ENCODE measurements at regions not wholly inside any gene's neighbourhood (a gene's known extent, or its start where the extent isn't known, plus 50 kb on each side); places are given as distances from the start of the nearest gene placed in this dataset.

DNA sequence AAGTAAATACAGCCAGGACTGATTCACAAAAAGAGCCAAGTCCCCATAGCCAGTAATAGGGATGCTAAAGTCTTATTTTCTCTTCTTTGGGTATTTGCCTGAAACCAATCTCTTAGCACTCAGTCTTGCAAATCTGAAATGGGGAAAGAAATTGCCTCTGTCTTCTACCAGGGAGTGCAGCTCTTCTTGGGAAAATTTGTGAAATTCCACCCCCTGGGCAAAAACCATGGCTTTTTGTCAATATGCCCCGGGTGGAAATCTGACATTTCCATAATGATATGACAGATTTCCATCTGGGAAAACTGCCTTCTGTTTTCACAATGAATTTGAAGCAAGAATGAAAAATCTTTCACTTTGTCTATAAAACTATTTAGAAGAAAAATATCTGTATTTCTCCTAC lies 628.1 kb downstream of the BCL11A start:
- no peak for ATAC-seq
- DNase-seq = no peak
- intact Hi-C loops (cut with DNase I, micrococcal nuclease) = no loop called here

DNA sequence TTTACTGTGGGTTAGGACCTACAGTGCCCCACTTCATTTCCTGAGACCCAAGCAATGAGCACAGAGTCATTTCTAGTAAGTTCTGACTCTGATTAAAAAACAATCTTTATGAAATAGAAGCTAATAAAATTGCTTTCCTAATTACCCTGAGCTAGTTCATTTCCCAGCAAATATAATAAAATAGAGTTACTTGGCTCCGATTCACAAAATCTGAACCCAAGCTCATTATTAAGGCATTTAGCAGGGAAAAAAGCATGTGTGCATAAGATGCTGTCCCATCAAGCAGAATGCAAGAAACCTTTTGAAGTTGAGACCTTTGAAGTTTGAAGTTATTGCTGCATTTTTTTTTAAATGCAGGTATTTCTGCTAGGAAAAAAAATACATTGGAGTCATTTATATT lies 629.1 kb downstream of the BCL11A start:
- no peak for ATAC-seq
- DNase-seq = no peak
- intact Hi-C loops (cut with DNase I, micrococcal nuclease) = no loop called here

DNA sequence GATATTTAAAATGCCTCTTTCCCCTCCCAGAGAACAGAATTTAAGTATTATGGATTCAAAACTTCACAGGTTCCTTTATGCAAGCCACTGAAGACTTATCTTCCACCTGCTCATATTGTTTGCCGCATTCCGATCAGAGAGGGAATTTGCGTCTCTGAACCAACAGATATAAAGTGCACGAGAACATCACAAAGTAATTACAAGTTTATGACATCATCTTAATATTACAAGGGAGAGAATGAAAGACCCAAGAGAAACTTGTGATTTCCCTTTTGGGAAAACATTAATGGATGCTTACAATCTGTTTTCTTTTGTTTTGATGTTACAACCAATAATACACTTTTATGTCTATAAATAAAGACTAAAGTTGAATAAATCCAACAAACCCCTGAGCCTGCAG lies 631.0 kb downstream of the BCL11A start:
- ATAC-seq (no peak), DNase-seq (no peak)
- intact Hi-C loops (cut with DNase I, micrococcal nuclease) = no loop called here

GRCh38 chr2:59921743-59922142 lies 631.7 kb downstream of the BCL11A start:
- DNase-seq = no peak
- ATAC-seq = no peak
- intact Hi-C loops (cut with DNase I, micrococcal nuclease) = no loop called here

- ATAC-seq (no peak), DNase-seq (no peak)
- intact Hi-C loops (cut with DNase I, micrococcal nuclease) = no loop called here
These were observed 632.5 kb downstream of the BCL11A start for GRCh38 chr2:59920961-59921360.

- ATAC-seq = no peak
- intact Hi-C loops (cut with DNase I, micrococcal nuclease) = no loop called here
- DNase-seq = no peak
These were observed 633.1 kb downstream of the BCL11A start for GRCh38 chr2:59920307-59920706.

- intact Hi-C loops (cut with DNase I, micrococcal nuclease) = no loop called here
- ATAC-seq (no peak), DNase-seq (no peak)
These were observed 633.9 kb downstream of the BCL11A start for GRCh38 chr2:59919579-59919978.

- DNase-seq = no peak
- intact Hi-C loops (cut with DNase I, micrococcal nuclease) = no loop called here
These were observed 641.4 kb downstream of the BCL11A start for GRCh38 chr2:59912042-59912441.

GRCh38 chr2:59910166-59910565 lies 643.3 kb downstream of the BCL11A start:
- DNase-seq (no peak), ATAC-seq (no peak)
- intact Hi-C loops (cut with DNase I, micrococcal nuclease) = no loop called here

More at GRCh38 chr2:59912042-59912441, 641.4 kb downstream of the BCL11A start:
- no peak for ATAC-seq

DNA sequence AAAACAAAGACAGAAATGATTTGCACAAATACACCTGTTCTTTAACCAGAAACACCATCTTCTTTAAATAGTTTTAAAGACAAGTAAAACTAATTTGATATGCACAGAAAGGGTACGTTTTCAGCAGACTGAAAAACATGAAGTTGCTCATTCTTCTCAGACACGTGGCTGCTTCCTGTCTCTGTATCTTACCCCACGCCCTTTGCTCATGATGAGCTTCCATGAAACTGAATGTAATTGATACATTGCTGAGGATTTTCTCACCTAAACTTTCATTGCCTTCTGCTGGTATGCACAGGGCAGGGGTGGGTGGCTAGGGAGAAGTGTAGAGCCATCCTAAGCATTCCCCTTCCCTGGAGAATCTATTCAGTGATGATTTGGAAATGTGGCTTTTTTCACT lies 644.3 kb downstream of the BCL11A start:
- ATAC-seq (no peak), DNase-seq (no peak)
- intact Hi-C loops (cut with DNase I, micrococcal nuclease) = no loop called here

- intact Hi-C loops (cut with DNase I, micrococcal nuclease) = no loop called here
These were observed 647.7 kb downstream of the BCL11A start for GRCh38 chr2:59905731-59906130.

GRCh38 chr2:59903994-59904544 lies 649.4 kb downstream of the BCL11A start:
- intact Hi-C loops (cut with DNase I, micrococcal nuclease) = no loop called here
- no peak for DNase-seq

More at GRCh38 chr2:59905731-59906130, 647.7 kb downstream of the BCL11A start:
- no peak for DNase-seq
- ATAC-seq = no peak

GRCh38 chr2:59900728-59901452 lies 652.6 kb downstream of the BCL11A start:
- ATAC-seq (no peak), DNase-seq (no peak)
- intact Hi-C loops (cut with DNase I, micrococcal nuclease) = no loop called here

More at GRCh38 chr2:59903994-59904544, 649.4 kb downstream of the BCL11A start:
- ATAC-seq = no peak

DNA sequence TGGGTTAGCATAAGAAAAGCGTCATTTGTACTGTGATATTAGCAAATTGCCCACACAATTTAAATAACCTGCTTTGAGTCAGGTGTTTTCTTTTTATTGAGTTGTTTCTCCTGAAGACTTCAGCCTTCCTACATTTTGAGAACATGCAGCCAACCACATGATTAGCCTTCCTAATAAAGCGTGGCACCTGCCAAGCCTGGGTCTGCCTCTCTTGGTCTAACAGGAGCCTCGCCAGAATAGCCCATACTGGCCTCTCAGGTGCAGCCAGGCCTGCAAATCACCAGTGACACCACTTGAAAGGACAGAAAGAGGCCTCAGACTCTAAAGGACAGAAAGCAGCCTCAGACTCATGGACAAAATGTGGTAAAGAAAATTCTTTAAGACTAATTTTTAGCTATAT lies 653.8 kb downstream of the BCL11A start:
- no peak for ATAC-seq

DNA sequence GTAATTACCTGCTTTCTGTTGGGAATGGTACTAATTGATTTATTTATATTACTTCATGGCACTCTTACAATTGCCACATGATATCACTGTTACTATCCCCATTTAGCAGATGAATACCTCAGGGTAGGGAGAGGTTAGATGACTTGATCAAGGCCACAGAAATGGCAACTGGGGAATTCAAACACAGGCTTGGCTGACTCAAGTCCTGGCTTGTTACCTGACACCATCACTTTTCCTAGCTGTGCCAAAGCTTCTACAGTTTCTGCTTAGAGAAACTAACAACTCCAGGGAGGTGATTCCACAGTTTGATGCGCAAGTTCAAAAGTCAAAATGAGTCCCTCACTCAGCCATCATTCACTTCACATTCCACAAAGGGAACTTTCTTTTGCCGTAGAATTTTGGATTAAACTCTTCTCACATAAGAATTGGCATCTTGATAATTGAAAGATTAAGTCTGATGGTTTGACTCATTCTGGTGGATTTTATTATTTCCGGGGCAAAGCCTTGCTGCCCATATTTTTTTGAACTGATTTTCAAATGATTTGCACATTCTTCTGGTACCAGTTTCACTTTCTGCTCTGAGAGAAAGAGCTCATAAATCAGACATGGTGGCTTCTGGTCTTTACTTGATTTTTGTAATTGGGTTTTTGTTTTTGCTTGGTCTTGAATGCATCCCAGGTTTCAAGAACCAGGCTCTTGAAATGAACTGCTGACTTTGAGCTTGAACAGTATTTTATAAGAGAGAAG lies 656.8 kb downstream of the BCL11A start:
- intact Hi-C loops (cut with DNase I, micrococcal nuclease) = no loop called here
- DNase-seq = no peak
- ATAC-seq = no peak

More for the DNA sequence above, 653.8 kb downstream of the BCL11A start:
- DNase-seq = no peak
- intact Hi-C loops (cut with DNase I, micrococcal nuclease) = no loop called here

DNA sequence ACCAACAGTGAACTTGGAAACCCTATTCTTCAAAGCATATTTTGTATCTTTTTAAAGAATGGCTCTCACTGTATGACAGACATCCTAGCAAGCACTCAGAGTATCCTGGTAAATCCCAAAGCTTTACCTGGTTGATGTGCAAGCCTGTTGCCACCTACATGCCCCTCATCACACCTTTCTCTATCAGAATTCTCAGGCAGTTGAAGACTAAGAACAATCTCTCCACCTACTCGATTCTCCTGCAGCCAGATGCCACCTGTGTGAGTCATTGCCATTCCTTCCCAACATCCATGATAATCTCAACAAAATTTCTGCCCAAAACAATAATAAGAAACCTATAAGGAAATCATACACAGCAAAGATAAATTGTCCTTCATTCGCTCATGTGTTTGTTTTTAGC lies 659.8 kb downstream of the BCL11A start:
- intact Hi-C loops (cut with DNase I, micrococcal nuclease) = no loop called here
- ATAC-seq = no peak
- DNase-seq = no peak

DNA sequence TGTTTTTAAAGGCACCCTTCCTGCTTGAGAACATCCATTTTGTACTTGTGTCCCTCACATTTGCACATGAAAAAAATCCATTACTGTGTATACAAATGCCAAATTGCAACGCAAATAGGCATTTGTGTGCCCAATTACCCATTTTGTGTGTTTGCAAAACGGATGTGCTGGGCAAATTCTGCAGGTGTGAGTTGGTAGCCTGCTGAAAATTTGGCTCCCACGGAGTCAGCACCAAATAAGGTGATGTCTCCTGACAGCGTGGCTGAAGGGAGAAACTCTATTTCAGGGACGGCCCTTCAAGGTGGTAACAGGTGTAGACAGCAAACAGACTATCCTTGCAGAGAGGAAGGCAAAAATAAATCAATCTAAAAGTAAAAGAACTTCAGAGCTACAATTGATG lies 661.1 kb downstream of the BCL11A start:
- no peak for DNase-seq
- ATAC-seq = no peak

GRCh38 chr2:59889305-59889704 lies 664.1 kb downstream of the BCL11A start:
- ATAC-seq (no peak), DNase-seq (no peak)
- intact Hi-C loops (cut with DNase I, micrococcal nuclease) = no loop called here

More for the DNA sequence above, 661.1 kb downstream of the BCL11A start:
- intact Hi-C loops (cut with DNase I, micrococcal nuclease) = no loop called here

DNA sequence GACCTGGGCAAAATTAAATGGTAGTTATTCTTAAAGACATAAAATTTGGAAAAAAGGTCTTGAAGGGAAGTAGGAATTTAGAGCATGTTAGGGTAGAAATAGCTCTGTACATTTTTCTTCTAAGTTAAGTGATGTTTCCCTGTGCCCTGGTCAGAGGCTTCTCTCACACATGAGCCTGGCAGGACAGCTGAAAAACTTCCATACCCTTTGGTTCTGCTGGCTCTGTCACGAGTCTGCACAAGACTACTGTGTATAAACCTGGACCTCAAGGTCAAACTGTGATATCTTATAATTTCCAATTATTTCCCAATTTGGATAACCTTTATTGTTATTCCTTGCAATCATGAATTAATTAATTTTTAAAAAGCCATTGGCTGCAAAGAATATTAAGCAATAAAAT lies 664.7 kb downstream of the BCL11A start:
- intact Hi-C loops (cut with DNase I, micrococcal nuclease) = no loop called here
- ATAC-seq (no peak), DNase-seq (no peak)

GRCh38 chr2:59888015-59888414 lies 665.4 kb downstream of the BCL11A start:
- ATAC-seq (peak; percentile 54), DNase-seq (no peak)
- intact Hi-C loops (cut with DNase I, micrococcal nuclease) = no loop called here

All from left colon (tissue), 2 donors.